ENCODE measurements at regions not wholly inside any gene's neighbourhood (a gene's known extent, or its start where the extent isn't known, plus 50 kb on each side); places are given as distances from the start of the nearest gene placed in this dataset.

GRCh38 chr9:71624728-71625127, 143.6 kb downstream of the CEMIP2 start:
- TF ChIP-seq CTCF (IDR thresholded peaks at IDR 0.05): no peak
- no peak for TF ChIP-seq POLR2A (IDR thresholded peaks at IDR 0.05)

Measured in sigmoid colon (tissue), 3 donors.